ENCODE measurements at regions not wholly inside any gene's neighbourhood (a gene's known extent, or its start where the extent isn't known, plus 50 kb on each side); places are given as distances from the start of the nearest gene placed in this dataset.

- TF ChIP-seq CTCF (IDR thresholded peaks at IDR 0.05) = no peak
- no peak for TF ChIP-seq POLR2AphosphoS5 (IDR thresholded peaks at IDR 0.05; ENCODE audit: low read depth, low read length)
- TF ChIP-seq REST (IDR thresholded peaks at IDR 0.05; ENCODE audit: insufficient read depth in 1 of 2, low read depth in 2 of 2, low read length in 1 of 2) = no peak
- no peak for TF ChIP-seq TCF7L2 (IDR thresholded peaks at IDR 0.05; ENCODE audit: low read depth, low read length)
- TF ChIP-seq SIN3A (IDR thresholded peaks at IDR 0.05; ENCODE audit: borderline replicate concordance, insufficient read depth, low read depth, low read length) = no peak
These were observed 528.6 kb downstream of the BRD1 start for GRCh38 chr22:49298834-49299750.

Measured in Panc1 (cell line).